ENCODE measurements at regions not wholly inside any gene's neighbourhood (a gene's known extent, or its start where the extent isn't known, plus 50 kb on each side); places are given as distances from the start of the nearest gene placed in this dataset.

- Histone ChIP-seq H3K27ac (ENCODE audit: low read depth, low read length, poor library complexity, severe bottlenecking) (no peak overlapping the region), H3K9me3 (ENCODE audit: low read depth, low read length, poor library complexity, severe bottlenecking) (no peaks in the 10 kb centered on the region), H3K27me3 (replicated peaks; ENCODE audit: insufficient read depth, low read depth, low read length, poor library complexity) (no peaks in the 10 kb centered on the region), H3K36me3 (ENCODE audit: insufficient read depth, low read length, poor library complexity, severe bottlenecking) (no peaks in the 10 kb centered on the region), H3K4me3 (ENCODE audit: low read depth, low read length, poor library complexity, severe bottlenecking) (no peak overlapping the region), H3K4me1 (ENCODE audit: insufficient read depth, low read length, poor library complexity, severe bottlenecking) (no peaks in the 10 kb centered on the region)
- TF ChIP-seq CTCF (conservative IDR thresholded peaks at IDR 0.05; ENCODE audit: low read depth, low read length) (no peak), EZH2 (IDR thresholded peaks at IDR 0.05; ENCODE audit: borderline replicate concordance, low read depth, low read length, poor library complexity, severe bottlenecking) (no peak)
- BruUV-seq (replicated peaks) = no TSS peak
- DNase-seq (ENCODE audit: low spot score) = no peak
- ChIA-PET POLR2A (ENCODE audit: low non-redundant PET) (no interaction called here), CTCF (no interaction called here)
- intact Hi-C loops (cut with micrococcal nuclease; ENCODE audit: unreplicated experiment) = no loop called here
These were observed 1160.2 kb upstream of the ADGRL3 start for GRCh38 chr4:60039908-60040307.

- no peak for DNase-seq (ENCODE audit: low spot score)
These were observed 1157.9 kb upstream of the ADGRL3 start for GRCh38 chr4:60042231-60042652.

DNA sequence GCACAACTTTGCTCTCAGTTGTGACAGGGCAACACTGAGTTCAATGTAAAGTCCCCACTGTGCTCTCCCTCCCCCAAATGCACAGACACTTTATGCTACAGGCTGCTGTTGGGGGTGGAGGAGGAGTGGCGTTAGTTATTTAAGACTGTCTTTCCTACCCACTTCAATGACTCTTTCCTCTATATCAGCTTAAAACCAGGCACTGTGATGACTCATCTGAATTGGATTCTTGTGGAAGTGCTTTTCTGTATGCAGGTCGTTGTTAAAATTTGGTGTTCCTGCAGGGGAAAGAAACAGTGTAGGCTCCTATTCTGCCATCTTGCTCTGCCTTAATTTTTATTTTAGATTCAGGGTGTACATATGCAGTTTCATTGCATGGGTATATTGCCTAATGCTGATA, 1157.2 kb upstream of the ADGRL3 start:
- intact Hi-C loops (cut with micrococcal nuclease; ENCODE audit: unreplicated experiment) = no loop called here
- H3K27me3 ChIP-seq (replicated peaks; ENCODE audit: insufficient read depth, low read depth, low read length, poor library complexity) = no peaks in the 10 kb centered on the region
- DNase-seq (ENCODE audit: low spot score) = no peak
- ChIA-PET CTCF (no interaction called here), POLR2A (ENCODE audit: low non-redundant PET) (no interaction called here)
- H3K27ac ChIP-seq (ENCODE audit: low read depth, low read length, poor library complexity, severe bottlenecking) = no peak overlapping the region
- no peaks in the 10 kb centered on the region for H3K4me1 ChIP-seq (ENCODE audit: insufficient read depth, low read length, poor library complexity, severe bottlenecking)
- H3K36me3 ChIP-seq (ENCODE audit: insufficient read depth, low read length, poor library complexity, severe bottlenecking) = no peaks in the 10 kb centered on the region
- no peak overlapping the region for H3K4me3 ChIP-seq (ENCODE audit: low read depth, low read length, poor library complexity, severe bottlenecking)
- TF ChIP-seq EZH2 (IDR thresholded peaks at IDR 0.05; ENCODE audit: borderline replicate concordance, low read depth, low read length, poor library complexity, severe bottlenecking) = no peak
- no peak for TF ChIP-seq CTCF (conservative IDR thresholded peaks at IDR 0.05; ENCODE audit: low read depth, low read length)
- no peaks in the 10 kb centered on the region for H3K9me3 ChIP-seq (ENCODE audit: low read depth, low read length, poor library complexity, severe bottlenecking)
- BruUV-seq (replicated peaks) = no TSS peak

More at GRCh38 chr4:60042231-60042652, 1157.9 kb upstream of the ADGRL3 start:
- CTCF ChIA-PET = no interaction called here
- TF ChIP-seq EZH2 (IDR thresholded peaks at IDR 0.05; ENCODE audit: borderline replicate concordance, low read depth, low read length, poor library complexity, severe bottlenecking) = no peak
- TF ChIP-seq CTCF (conservative IDR thresholded peaks at IDR 0.05; ENCODE audit: low read depth, low read length) = no peak
- Histone ChIP-seq H3K4me3 (ENCODE audit: low read depth, low read length, poor library complexity, severe bottlenecking) (no peak overlapping the region), H3K9me3 (ENCODE audit: low read depth, low read length, poor library complexity, severe bottlenecking) (no peaks in the 10 kb centered on the region), H3K27ac (ENCODE audit: low read depth, low read length, poor library complexity, severe bottlenecking) (no peak overlapping the region), H3K36me3 (ENCODE audit: insufficient read depth, low read length, poor library complexity, severe bottlenecking) (no peaks in the 10 kb centered on the region), H3K27me3 (replicated peaks; ENCODE audit: insufficient read depth, low read depth, low read length, poor library complexity) (no peaks in the 10 kb centered on the region), H3K4me1 (ENCODE audit: insufficient read depth, low read length, poor library complexity, severe bottlenecking) (no peaks in the 10 kb centered on the region)
- intact Hi-C loops (cut with micrococcal nuclease; ENCODE audit: unreplicated experiment) = no loop called here
- POLR2A ChIA-PET (ENCODE audit: low non-redundant PET) = no interaction called here
- BruUV-seq (replicated peaks) = no TSS peak
